ENCODE measurements at regions not wholly inside any gene's neighbourhood (a gene's known extent, or its start where the extent isn't known, plus 50 kb on each side); places are given as distances from the start of the nearest gene placed in this dataset.
A peak's percentile ranks its signal among the peaks of the same experiment; 100 is the strongest.

DNA sequence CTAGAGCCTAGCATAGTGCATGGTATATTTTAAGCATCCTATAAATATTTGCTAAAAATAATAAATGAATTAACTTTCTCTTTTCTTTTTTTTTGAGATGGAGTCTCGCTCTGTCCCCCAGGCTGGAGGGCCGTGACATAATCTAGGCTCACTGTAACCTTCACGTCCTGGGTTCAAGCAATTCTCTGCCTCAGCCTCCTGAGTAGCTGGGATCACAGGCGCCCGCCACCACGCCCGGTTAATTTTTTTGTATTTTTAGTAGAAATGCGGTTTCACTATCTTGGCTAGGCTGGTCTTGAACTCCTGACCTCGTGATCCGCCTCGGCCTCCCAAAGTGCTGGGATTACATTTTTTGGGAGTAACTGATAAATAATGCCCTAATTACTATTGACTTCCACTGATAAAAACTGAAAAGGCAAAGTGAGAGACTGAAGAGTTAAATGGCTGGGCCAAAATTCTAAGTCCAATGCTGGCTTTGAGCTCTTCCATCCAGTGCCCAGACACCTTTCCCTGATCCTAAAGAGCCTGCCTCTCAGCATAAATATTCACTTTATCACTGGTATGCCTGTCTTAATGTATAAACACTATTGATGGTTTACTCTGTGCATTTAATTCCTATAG, 213.0 kb upstream of the KRR1 start:
- H3K27me3 ChIP-seq (ENCODE audit: insufficient read depth): no peaks in the 10 kb centered on the region
- TF ChIP-seq STAT1 (IDR thresholded peaks at IDR 0.05; ENCODE audit: unreplicated experiment): no peak
- no peak for TF ChIP-seq NANOG (IDR thresholded peaks at IDR 0.05; ENCODE audit: borderline replicate concordance)
- ATAC-seq (no peak), DNase-seq (ENCODE audit: low spot score) (no peak)
- Mint-ChIP-seq H3K4me1 (peaks cover 58% of the 10 kb centered on the region), H3K27ac (no peak overlapping the region), H3K9me3 (peaks cover under 1% of the 10 kb centered on the region; the same call in 1 of the 3 replicates), H3K27me3 (ENCODE audit: insufficient read depth, low read depth, poor library complexity) (peaks cover 11% of the 10 kb centered on the region), H3K36me3 (ENCODE audit: low read depth) (no peaks in the 10 kb centered on the region), H3K4me3 (no peak overlapping the region)
- peaks cover 29% of the 10 kb centered on the region for H3K4me1 ChIP-seq (ENCODE audit: insufficient read depth)
- no peaks in the 10 kb centered on the region for H3K36me3 ChIP-seq (ENCODE audit: insufficient read depth)
- no peak overlapping the region for H3K27ac ChIP-seq (ENCODE audit: low read depth)
- 0 out of 2 replicates have a peak, but pooled peaks cover 10% of the 10 kb centered on the region for H3F3A ChIP-seq (replicated peaks; ENCODE audit: low read depth)
- no peak overlapping the region for H3K4me2 ChIP-seq
- no peak overlapping the region for H2AFZ ChIP-seq
- H3K79me2 ChIP-seq (replicated peaks; ENCODE audit: insufficient read depth): no peaks in the 10 kb centered on the region
- no peak overlapping the region for H3K4me3 ChIP-seq
- no peaks in the 10 kb centered on the region for H4K20me1 ChIP-seq (replicated peaks; ENCODE audit: insufficient read depth)
- no peaks in the 10 kb centered on the region for H3K9me2 ChIP-seq (ENCODE audit: insufficient read depth)

GRCh38 chr12:75722714-75723200, 211.3 kb upstream of the KRR1 start:
- no peak for ATAC-seq
- Mint-ChIP-seq H3K4me1 (peaks cover 62% of the 10 kb centered on the region), H3K27ac (peak overlapping the region; percentile 64; the same call in 1 of the 2 replicates)

DNA sequence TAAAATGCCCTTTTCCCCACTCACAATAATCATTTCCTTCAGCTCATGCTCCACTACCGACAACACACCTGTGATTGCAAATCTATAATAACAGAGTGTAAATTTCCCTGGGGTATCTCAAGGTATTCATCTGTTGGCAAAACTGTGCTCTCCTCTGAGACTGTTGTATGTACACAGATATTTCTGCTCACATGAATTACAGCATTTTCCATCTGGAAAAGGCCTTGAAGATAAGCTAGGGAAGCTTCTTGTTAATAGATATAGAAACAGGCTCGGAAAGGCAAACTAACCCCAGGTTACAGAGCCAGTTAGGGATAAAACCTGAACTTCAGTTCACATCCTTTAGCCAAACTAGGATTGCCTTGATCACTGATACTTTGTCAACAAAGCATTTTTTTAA, 210.4 kb upstream of the KRR1 start:
- H3K4me1 ChIP-seq (ENCODE audit: insufficient read depth): peaks cover 29% of the 10 kb centered on the region
- Mint-ChIP-seq H3K27me3 (ENCODE audit: insufficient read depth, low read depth, poor library complexity) (peaks cover 7% of the 10 kb centered on the region), H3K27ac (no peak overlapping the region), H3K4me3 (no peak overlapping the region), H3K9me3 (no peaks in the 10 kb centered on the region), H3K4me1 (peaks cover 56% of the 10 kb centered on the region), H3K36me3 (ENCODE audit: low read depth) (no peaks in the 10 kb centered on the region)
- no peak for ATAC-seq
- H3K4me3 ChIP-seq: no peak overlapping the region
- no peaks in the 10 kb centered on the region for H3K27me3 ChIP-seq (ENCODE audit: insufficient read depth)
- no peak overlapping the region for H3K27ac ChIP-seq (ENCODE audit: low read depth)
- H3K36me3 ChIP-seq (ENCODE audit: insufficient read depth): no peaks in the 10 kb centered on the region
- DNase-seq (ENCODE audit: low spot score): no peak
- H3F3A ChIP-seq (replicated peaks; ENCODE audit: low read depth): 0 out of 2 replicates have a peak, but pooled peaks cover 10% of the 10 kb centered on the region
- H3K4me2 ChIP-seq: peak overlapping the region; percentile 46
- no peak overlapping the region for H2AFZ ChIP-seq
- H4K20me1 ChIP-seq (replicated peaks; ENCODE audit: insufficient read depth): no peaks in the 10 kb centered on the region
- H3K9me2 ChIP-seq (ENCODE audit: insufficient read depth): no peaks in the 10 kb centered on the region
- no peaks in the 10 kb centered on the region for H3K79me2 ChIP-seq (replicated peaks; ENCODE audit: insufficient read depth)
- TF ChIP-seq CREB1 (CRISPR knock-in tag; IDR thresholded peaks at IDR 0.05; ENCODE audit: low read depth) (no peak), JUNB (IDR thresholded peaks at IDR 0.05; ENCODE audit: unreplicated experiment) (no peak), EZH2 (IDR thresholded peaks at IDR 0.05; ENCODE audit: low read depth, unreplicated experiment) (no peak), EZH2phosphoT487 (IDR thresholded peaks at IDR 0.05; ENCODE audit: unreplicated experiment) (no peak)
- TF ChIP-seq, protein P1, sequence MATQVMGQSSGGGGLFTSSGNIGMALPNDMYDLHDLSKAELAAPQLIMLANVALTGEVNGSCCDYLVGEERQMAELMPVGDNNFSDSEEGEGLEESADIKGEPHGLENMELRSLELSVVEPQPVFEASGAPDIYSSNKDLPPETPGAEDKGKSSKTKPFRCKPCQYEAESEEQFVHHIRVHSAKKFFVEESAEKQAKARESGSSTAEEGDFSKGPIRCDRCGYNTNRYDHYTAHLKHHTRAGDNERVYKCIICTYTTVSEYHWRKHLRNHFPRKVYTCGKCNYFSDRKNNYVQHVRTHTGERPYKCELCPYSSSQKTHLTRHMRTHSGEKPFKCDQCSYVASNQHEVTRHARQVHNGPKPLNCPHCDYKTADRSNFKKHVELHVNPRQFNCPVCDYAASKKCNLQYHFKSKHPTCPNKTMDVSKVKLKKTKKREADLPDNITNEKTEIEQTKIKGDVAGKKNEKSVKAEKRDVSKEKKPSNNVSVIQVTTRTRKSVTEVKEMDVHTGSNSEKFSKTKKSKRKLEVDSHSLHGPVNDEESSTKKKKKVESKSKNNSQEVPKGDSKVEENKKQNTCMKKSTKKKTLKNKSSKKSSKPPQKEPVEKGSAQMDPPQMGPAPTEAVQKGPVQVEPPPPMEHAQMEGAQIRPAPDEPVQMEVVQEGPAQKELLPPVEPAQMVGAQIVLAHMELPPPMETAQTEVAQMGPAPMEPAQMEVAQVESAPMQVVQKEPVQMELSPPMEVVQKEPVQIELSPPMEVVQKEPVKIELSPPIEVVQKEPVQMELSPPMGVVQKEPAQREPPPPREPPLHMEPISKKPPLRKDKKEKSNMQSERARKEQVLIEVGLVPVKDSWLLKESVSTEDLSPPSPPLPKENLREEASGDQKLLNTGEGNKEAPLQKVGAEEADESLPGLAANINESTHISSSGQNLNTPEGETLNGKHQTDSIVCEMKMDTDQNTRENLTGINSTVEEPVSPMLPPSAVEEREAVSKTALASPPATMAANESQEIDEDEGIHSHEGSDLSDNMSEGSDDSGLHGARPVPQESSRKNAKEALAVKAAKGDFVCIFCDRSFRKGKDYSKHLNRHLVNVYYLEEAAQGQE (IDR thresholded peaks at IDR 0.05; ENCODE audit: unreplicated experiment): no peak
- TF ChIP-seq, protein P2, sequence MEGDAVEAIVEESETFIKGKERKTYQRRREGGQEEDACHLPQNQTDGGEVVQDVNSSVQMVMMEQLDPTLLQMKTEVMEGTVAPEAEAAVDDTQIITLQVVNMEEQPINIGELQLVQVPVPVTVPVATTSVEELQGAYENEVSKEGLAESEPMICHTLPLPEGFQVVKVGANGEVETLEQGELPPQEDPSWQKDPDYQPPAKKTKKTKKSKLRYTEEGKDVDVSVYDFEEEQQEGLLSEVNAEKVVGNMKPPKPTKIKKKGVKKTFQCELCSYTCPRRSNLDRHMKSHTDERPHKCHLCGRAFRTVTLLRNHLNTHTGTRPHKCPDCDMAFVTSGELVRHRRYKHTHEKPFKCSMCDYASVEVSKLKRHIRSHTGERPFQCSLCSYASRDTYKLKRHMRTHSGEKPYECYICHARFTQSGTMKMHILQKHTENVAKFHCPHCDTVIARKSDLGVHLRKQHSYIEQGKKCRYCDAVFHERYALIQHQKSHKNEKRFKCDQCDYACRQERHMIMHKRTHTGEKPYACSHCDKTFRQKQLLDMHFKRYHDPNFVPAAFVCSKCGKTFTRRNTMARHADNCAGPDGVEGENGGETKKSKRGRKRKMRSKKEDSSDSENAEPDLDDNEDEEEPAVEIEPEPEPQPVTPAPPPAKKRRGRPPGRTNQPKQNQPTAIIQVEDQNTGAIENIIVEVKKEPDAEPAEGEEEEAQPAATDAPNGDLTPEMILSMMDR (conservative IDR thresholded peaks at IDR 0.05; ENCODE audit: low read depth in 2 of 2): no peak

More at GRCh38 chr12:75722714-75723200, 211.3 kb upstream of the KRR1 start:
- H3K4me1 ChIP-seq (ENCODE audit: insufficient read depth): peaks cover 29% of the 10 kb centered on the region
- H3K9me2 ChIP-seq (ENCODE audit: insufficient read depth): no peaks in the 10 kb centered on the region
- Mint-ChIP-seq H3K36me3 (ENCODE audit: low read depth) (no peaks in the 10 kb centered on the region), H3K4me3 (no peak overlapping the region), H3K9me3 (no peaks in the 10 kb centered on the region), H3K27me3 (ENCODE audit: insufficient read depth, low read depth, poor library complexity) (peaks cover 11% of the 10 kb centered on the region)
- H3K4me3 ChIP-seq: no peak overlapping the region
- H3K4me2 ChIP-seq: no peak overlapping the region
- no peak overlapping the region for H2AFZ ChIP-seq
- no peak for DNase-seq (ENCODE audit: low spot score)
- H3F3A ChIP-seq (replicated peaks; ENCODE audit: low read depth): 0 out of 2 replicates have a peak, but pooled peaks cover 10% of the 10 kb centered on the region
- H3K27ac ChIP-seq (ENCODE audit: low read depth): no peak overlapping the region
- H4K20me1 ChIP-seq (replicated peaks; ENCODE audit: insufficient read depth): no peaks in the 10 kb centered on the region
- no peak for TF ChIP-seq CREB1 (CRISPR knock-in tag; IDR thresholded peaks at IDR 0.05; ENCODE audit: low read depth)
- no peak for TF ChIP-seq STAT1 (IDR thresholded peaks at IDR 0.05; ENCODE audit: unreplicated experiment)
- TF ChIP-seq, protein P3, sequence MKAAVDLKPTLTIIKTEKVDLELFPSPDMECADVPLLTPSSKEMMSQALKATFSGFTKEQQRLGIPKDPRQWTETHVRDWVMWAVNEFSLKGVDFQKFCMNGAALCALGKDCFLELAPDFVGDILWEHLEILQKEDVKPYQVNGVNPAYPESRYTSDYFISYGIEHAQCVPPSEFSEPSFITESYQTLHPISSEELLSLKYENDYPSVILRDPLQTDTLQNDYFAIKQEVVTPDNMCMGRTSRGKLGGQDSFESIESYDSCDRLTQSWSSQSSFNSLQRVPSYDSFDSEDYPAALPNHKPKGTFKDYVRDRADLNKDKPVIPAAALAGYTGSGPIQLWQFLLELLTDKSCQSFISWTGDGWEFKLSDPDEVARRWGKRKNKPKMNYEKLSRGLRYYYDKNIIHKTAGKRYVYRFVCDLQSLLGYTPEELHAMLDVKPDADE (IDR thresholded peaks at IDR 0.05): no peak
- H3K79me2 ChIP-seq (replicated peaks; ENCODE audit: insufficient read depth): no peaks in the 10 kb centered on the region
- H3K36me3 ChIP-seq (ENCODE audit: insufficient read depth): no peaks in the 10 kb centered on the region
- no peaks in the 10 kb centered on the region for H3K27me3 ChIP-seq (ENCODE audit: insufficient read depth)

Measured in GM23338 (cell line).